Neural crest cell (in vitro differentiated cells): ENCODE measurements at regions not wholly inside any gene's neighbourhood (a gene's known extent, or its start where the extent isn't known, plus 50 kb on each side); places are given as distances from the start of the nearest gene placed in this dataset.

Experiments
- DNase-seq: peaks from one replicate; pipeline ENCODE4 v3.0.0; 2021; ENCODE audit warnings: low read depth, mixed read lengths, low spot score
- H3K27ac Mint-ChIP-seq: one replicate; pipeline ENCODE4 v1.8.0; 2021; ENCODE audit warnings: mild to moderate bottlenecking, mixed read lengths; ENCODE audit not compliant: unreplicated experiment
- H3K27me3 Mint-ChIP-seq: 2 replicates; pipeline ENCODE4 v1.8.0; 2021; ENCODE audit warnings: low read depth, mild to moderate bottlenecking, mixed read lengths
- H3K36me3 Mint-ChIP-seq: 2 replicates; pipeline ENCODE4 v1.8.0; 2021; ENCODE audit warnings: low read depth, mild to moderate bottlenecking, mixed read lengths
- H3K4me1 Mint-ChIP-seq: 2 replicates; pipeline ENCODE4 v1.8.0; 2021; ENCODE audit warnings: mixed read lengths
- H3K4me3 Mint-ChIP-seq: one replicate; pipeline ENCODE4 v1.8.0; 2021; ENCODE audit warnings: mild to moderate bottlenecking, mixed read lengths
- H3K9me3 Mint-ChIP-seq: 2 replicates; pipeline ENCODE4 v1.8.0; 2021; ENCODE audit warnings: mixed read lengths
- CTCF ChIP-seq: fragments of 200-600 bp; sonication (generic); conservative IDR thresholded peaks from 2 replicates; pipeline ENCODE4 v1.5.0; 2021; ENCODE audit warnings: antibody characterized with exemption, mild to moderate bottlenecking

DNA sequence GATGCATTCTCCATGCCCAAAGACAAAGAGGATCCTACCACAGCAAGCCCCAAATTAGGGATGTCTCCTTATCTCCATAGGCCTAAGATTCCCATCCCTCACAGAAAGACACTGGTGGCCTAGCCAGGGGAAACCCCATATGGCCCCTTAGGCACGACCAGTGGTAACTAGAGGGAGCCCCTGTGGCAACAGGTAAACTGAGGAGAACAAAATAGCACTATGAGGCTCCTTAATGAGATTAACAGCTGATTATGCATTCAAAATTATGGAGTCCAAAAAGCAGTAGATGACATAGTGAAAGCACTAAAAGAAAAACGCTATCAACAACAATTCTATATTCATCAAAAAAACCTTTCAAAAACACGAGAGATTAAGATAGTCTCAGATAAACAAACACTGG lies 234.0 kb downstream of the DIRAS2 start:
- no peak for DNase-seq
- H3K9me3 Mint-ChIP-seq: peaks cover 6% of the 10 kb centered on the region
- H3K27ac Mint-ChIP-seq: no peak overlapping the region
- H3K27me3 Mint-ChIP-seq: no peaks in the 10 kb centered on the region
- H3K4me3 Mint-ChIP-seq: no peak overlapping the region
- H3K36me3 Mint-ChIP-seq: peaks cover 3% of the 10 kb centered on the region
- peaks cover 6% of the 10 kb centered on the region for H3K4me1 Mint-ChIP-seq
- TF ChIP-seq CTCF: no peak

- H3K4me3 Mint-ChIP-seq: no peak overlapping the region
- H3K27ac Mint-ChIP-seq: no peak overlapping the region
- H3K36me3 Mint-ChIP-seq: no peaks in the 10 kb centered on the region
- H3K9me3 Mint-ChIP-seq: no peaks in the 10 kb centered on the region
- no peak for DNase-seq
- peaks cover 11% of the 10 kb centered on the region for H3K4me1 Mint-ChIP-seq
- no peaks in the 10 kb centered on the region for H3K27me3 Mint-ChIP-seq
- no peak for TF ChIP-seq CTCF
These were observed 223.3 kb downstream of the DIRAS2 start for GRCh38 chr9:90419221-90419851.

DNA sequence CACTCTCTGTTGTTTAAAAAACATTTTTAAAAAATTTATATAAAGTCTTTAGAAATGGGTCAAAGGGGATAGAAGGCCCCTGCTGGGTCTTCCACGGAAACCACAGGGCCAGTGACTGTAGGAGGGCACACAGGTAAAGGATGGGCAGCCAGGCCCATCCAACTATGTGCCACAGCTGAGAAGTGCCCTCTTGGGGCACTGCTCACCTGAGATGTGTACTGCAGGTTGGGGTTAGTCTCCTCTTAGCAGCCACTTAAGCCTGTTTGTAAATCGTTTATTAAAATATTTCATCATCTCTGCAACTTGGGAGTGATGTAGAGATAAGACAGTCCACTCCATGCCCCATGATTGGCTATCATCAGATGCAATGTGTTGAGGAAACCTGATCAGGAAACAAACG lies 222.4 kb downstream of the DIRAS2 start:
- no peak overlapping the region for H3K4me3 Mint-ChIP-seq
- H3K36me3 Mint-ChIP-seq: no peaks in the 10 kb centered on the region
- H3K4me1 Mint-ChIP-seq: peaks cover 11% of the 10 kb centered on the region
- TF ChIP-seq CTCF: no peak
- no peaks in the 10 kb centered on the region for H3K9me3 Mint-ChIP-seq
- H3K27ac Mint-ChIP-seq: no peak overlapping the region
- DNase-seq: no peak
- H3K27me3 Mint-ChIP-seq: no peaks in the 10 kb centered on the region

DNA sequence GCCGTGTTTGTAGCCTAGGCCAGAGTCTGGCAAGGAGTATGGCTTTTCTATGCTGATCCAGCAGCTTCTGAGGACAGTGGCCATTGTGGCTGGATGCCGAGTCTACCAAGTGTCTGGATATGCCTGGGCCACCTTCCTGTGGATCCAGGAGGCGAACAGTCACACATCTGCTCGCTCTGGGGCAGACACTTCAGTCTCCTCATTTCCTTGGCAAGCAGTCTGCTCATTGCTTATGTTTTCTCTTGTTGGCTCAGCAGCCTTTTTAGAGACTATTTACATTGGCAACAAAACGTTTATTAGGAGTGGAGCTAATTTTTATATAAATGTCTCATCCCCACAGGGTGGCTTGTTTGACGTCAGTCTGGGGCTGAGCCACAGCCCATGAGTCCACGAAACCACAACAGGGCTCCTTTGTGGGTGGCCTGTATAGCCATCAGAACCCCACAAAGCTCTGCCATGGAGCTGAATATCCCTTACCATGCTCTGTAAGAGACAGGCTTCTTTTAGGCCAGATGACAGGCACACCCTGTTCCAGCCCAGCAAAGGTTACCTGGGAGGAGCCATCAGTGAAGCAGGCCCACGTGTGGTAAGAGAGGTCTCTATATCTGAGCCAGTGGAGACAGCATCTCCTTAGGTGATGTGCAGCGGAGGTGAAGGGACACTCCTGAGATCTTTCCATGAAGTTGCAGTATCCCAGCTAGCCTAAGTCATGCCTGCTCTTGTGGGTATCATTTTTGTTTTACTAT lies 221.7 kb downstream of the DIRAS2 start:
- H3K27ac Mint-ChIP-seq: no peak overlapping the region

DNA sequence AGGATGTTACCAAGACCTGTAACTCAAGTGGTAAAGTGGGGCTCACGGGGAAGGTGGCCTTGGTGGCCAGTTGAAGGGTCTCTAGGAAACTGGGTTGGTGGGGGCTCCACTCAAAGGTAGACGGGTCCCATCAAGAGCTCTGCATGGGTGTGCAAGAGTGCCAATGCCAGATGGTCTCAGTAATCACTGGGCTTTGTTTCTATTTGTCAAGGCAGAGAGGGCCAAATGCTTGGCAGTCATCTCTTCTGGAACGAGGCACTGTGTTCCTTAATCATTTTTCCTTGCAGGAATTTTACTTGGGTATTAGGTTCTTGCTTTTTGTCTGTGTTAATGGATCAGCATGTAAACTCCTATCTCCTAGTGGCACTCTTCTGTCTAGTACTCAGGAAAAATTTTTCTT lies 220.8 kb downstream of the DIRAS2 start:
- no peaks in the 10 kb centered on the region for H3K36me3 Mint-ChIP-seq
- no peak for DNase-seq
- TF ChIP-seq CTCF: no peak
- no peaks in the 10 kb centered on the region for H3K27me3 Mint-ChIP-seq
- no peak overlapping the region for H3K27ac Mint-ChIP-seq
- H3K4me1 Mint-ChIP-seq: peaks cover 11% of the 10 kb centered on the region
- H3K4me3 Mint-ChIP-seq: no peak overlapping the region
- H3K9me3 Mint-ChIP-seq: no peaks in the 10 kb centered on the region

More for the DNA sequence above, 221.7 kb downstream of the DIRAS2 start:
- H3K4me3 Mint-ChIP-seq: no peak overlapping the region
- no peaks in the 10 kb centered on the region for H3K9me3 Mint-ChIP-seq
- no peak for DNase-seq
- no peaks in the 10 kb centered on the region for H3K36me3 Mint-ChIP-seq
- H3K4me1 Mint-ChIP-seq: peaks cover 11% of the 10 kb centered on the region
- H3K27me3 Mint-ChIP-seq: no peaks in the 10 kb centered on the region
- TF ChIP-seq CTCF: no peak
